ENCODE measurements at regions not wholly inside any gene's neighbourhood (a gene's known extent, or its start where the extent isn't known, plus 50 kb on each side); places are given as distances from the start of the nearest gene placed in this dataset.

DNA sequence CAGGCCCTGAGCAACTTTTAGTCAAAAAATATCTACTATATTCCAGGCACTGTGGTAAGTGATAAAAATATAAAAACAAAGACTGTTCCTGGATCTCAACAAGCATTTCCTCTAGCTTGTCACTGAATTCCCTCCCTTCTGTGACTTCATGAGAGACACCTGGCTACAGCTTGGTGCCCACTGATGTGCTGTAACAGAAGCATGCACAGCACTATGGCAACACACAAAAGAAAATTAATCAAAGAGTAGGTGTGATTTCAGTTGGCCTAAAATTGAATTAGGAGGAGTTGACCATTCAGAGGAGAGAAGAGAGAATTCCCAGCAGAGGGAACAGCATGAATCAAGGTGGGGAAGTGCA, 158.9 kb upstream of the LPP start:
- ATAC-seq (no peak), DNase-seq (no peak)
- Mint-ChIP-seq H3K9me3 (ENCODE audit: low read depth) (no peaks in the 10 kb centered on the region), H3K36me3 (ENCODE audit: low read depth) (no peaks in the 10 kb centered on the region), H3K27ac (no peak overlapping the region), H3K27me3 (no peaks in the 10 kb centered on the region), H3K4me3 (no peak overlapping the region), H3K4me1 (peaks cover 42% of the 10 kb centered on the region)
- intact Hi-C loops (cut with DNase I, micrococcal nuclease) = no loop called here
- CTCF ChIA-PET = no interaction called here
- POLR2A ChIA-PET = no interaction called here

DNA sequence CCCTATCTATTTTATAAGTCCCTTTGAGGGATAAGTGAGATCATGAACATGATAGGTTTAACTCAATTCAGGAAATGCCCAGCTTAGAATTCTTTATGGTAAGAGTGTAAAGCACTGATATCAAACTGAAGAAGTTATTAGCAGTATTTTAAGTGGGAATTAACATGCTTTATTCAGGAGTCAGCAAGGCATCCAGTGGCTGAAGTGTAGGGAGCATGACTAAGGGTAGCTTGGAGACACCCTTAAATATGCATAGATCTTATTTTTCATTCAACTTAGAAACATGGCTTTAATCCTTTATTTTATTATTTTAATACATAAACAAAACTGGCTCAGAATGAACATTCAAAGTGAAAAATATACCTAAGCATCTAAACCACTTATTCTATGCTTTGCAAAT, 158.3 kb upstream of the LPP start:
- H3K4me1 Mint-ChIP-seq = peaks cover 46% of the 10 kb centered on the region
- no peak overlapping the region for H3K27ac Mint-ChIP-seq
- H3K4me3 Mint-ChIP-seq = no peak overlapping the region
- ATAC-seq (no peak), DNase-seq (no peak)
- ChIA-PET POLR2A (no interaction called here), CTCF (no interaction called here)
- H3K36me3 Mint-ChIP-seq (ENCODE audit: low read depth) = no peaks in the 10 kb centered on the region
- H3K27me3 Mint-ChIP-seq = no peaks in the 10 kb centered on the region
- no peaks in the 10 kb centered on the region for H3K9me3 Mint-ChIP-seq (ENCODE audit: low read depth)
- intact Hi-C loops (cut with DNase I, micrococcal nuclease) = no loop called here

DNA sequence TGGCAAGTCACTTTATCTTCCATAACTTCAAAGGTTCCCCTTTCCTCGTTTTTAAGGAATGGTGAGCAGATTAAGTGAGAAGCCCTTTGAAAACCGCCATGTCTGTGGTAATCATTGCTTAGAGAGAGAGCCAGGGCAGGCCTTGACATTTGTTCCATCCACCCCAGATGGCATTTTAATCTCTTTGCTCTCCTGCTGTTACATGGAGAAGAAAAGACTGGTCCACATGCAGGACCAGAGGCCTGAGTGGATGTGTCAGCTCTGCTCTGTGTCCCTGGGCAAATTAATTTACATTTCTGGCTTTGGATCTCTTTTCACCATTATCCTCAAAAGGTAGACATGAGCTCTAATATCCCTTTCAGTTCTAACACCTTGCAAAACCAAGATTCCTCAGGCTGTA, 157.3 kb upstream of the LPP start:
- Mint-ChIP-seq H3K9me3 (ENCODE audit: low read depth) (no peaks in the 10 kb centered on the region), H3K4me1 (peaks cover 55% of the 10 kb centered on the region), H3K27me3 (no peaks in the 10 kb centered on the region), H3K4me3 (no peak overlapping the region), H3K36me3 (ENCODE audit: low read depth) (no peaks in the 10 kb centered on the region), H3K27ac (no peak overlapping the region)
- ChIA-PET CTCF (interaction anchor here (0.9 to 1.2 kb wide), 2 partner anchors 86 to 258 kb away, joined by 3 read pairs; no protein-coding TSS in a partner anchor), POLR2A (interaction anchor here (0.7 kb wide), 1 partner anchor 901 kb away, joined by 3 read pairs; no protein-coding TSS in a partner anchor)
- ATAC-seq = no peak
- no peak for DNase-seq
- intact Hi-C loops (cut with DNase I, micrococcal nuclease) = no loop called here

DNA sequence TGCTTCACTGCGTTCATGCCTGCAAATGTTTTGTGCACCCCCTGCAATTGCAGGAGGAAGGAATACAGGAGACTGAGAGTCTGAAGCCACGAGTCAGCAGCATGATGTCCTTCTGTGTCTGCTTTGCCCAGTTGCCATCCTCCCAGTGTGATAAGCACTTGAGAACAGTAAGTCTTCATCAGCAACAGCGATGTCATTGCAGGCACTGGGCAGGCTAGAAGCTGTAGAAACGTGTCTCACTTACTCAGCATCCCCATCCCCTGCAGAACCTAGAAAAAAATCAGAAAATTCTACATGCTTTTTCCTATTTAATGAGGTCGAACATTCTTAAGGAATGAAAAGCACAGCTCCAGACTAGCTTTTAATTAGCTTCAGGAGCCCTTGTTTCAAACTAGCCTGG, 156.5 kb upstream of the LPP start:
- CTCF ChIA-PET = interaction anchor here (0.9 to 1.2 kb wide), 2 partner anchors 62 to 85 kb away, joined by 3 read pairs; no protein-coding TSS in a partner anchor

DNA sequence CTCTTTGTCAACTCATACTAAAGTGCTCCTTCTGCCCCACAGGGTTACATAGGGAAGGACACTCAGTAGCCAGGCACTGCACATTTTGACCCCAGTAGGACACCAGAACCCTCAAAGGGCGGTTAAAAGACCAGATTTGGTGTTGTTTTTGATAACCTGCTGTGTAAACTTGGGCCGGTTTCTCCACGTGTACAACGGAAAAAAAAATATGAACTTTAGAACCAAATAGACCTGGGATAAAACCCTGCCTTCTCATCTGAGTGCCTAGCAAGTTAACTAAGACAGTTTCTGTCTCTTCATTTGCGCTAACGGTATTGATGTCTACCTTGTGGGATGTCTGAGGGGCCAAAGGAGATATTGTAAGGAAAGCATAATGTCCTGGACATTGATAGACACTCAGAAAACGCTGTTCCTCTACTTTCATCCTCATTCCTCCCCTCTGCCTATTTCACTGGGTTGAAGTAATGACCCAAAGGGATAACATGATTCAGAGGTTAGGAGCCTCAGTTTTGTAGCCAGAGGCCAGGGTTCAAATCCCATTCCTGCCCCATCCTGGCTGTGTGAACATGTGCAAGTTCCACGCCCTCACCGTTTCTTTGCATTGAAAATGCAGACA, 155.9 kb upstream of the LPP start:
- CTCF ChIA-PET = interaction anchor here (0.9 kb wide), 1 partner anchor 63 kb away, joined by 3 read pairs; no protein-coding TSS in a partner anchor
- intact Hi-C loops (cut with DNase I, micrococcal nuclease) = no loop called here
- ATAC-seq (no peak), DNase-seq (no peak)
- Mint-ChIP-seq H3K27ac (no peak overlapping the region), H3K27me3 (no peaks in the 10 kb centered on the region), H3K36me3 (ENCODE audit: low read depth) (no peaks in the 10 kb centered on the region), H3K4me1 (peaks cover 55% of the 10 kb centered on the region), H3K9me3 (ENCODE audit: low read depth) (no peaks in the 10 kb centered on the region), H3K4me3 (no peak overlapping the region)
- POLR2A ChIA-PET = no interaction called here

More for the DNA sequence above, 156.5 kb upstream of the LPP start:
- DNase-seq = no peak
- intact Hi-C loops (cut with DNase I, micrococcal nuclease) = no loop called here
- Mint-ChIP-seq H3K27ac (no peak overlapping the region), H3K36me3 (ENCODE audit: low read depth) (no peaks in the 10 kb centered on the region), H3K4me3 (no peak overlapping the region), H3K27me3 (no peaks in the 10 kb centered on the region), H3K4me1 (peaks cover 56% of the 10 kb centered on the region), H3K9me3 (ENCODE audit: low read depth) (no peaks in the 10 kb centered on the region)
- POLR2A ChIA-PET = interaction anchor here (0.7 kb wide), 1 partner anchor 900 kb away, joined by 3 read pairs; no protein-coding TSS in a partner anchor
- ATAC-seq = no peak

DNA sequence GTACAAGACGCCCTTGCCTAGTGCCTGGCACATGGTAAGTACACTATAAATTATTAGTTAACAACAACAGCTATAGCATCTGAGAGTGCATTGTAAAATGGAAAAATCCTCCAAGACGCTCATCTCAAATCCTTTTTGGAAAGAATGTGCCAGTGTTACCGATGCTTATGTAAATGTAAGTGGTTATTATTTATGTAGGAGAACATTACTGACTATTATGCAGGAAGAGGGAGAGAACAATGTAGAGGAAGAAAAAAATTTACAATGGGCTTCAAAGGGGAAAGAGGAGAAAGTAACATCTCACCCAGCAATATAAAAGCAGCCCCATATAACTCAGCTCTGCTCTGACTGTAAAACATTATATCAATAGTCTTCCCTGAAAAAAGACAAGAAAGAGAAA, 155.3 kb upstream of the LPP start:
- peaks cover 53% of the 10 kb centered on the region for H3K4me1 Mint-ChIP-seq
- DNase-seq = no peak
- H3K27ac Mint-ChIP-seq = no peak overlapping the region
- no peak for ATAC-seq
- no peaks in the 10 kb centered on the region for H3K36me3 Mint-ChIP-seq (ENCODE audit: low read depth)
- H3K27me3 Mint-ChIP-seq = no peaks in the 10 kb centered on the region
- no peak overlapping the region for H3K4me3 Mint-ChIP-seq
- POLR2A ChIA-PET = no interaction called here
- intact Hi-C loops (cut with DNase I, micrococcal nuclease) = no loop called here
- CTCF ChIA-PET = no interaction called here
- H3K9me3 Mint-ChIP-seq (ENCODE audit: low read depth) = no peaks in the 10 kb centered on the region

DNA sequence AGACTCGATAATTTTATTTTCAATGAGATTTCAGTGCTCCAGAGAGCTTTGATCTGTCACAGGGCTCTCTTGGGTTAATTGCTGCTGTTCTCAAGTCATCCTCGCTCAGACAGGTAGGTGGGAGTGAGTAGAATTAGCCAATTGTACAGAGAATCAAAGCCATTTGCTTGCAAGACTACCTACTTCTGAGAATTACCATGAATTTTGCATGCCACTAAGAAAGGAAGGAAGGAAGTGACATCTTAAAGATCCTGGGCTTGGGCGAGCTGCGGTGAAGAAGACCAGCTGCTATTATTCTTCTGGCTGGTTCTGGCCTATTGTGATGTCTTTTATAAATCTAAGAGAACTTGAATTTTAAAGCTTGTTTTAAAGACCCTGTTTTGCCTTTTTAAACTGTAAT, 154.1 kb upstream of the LPP start:
- ATAC-seq (peak; percentile 87), DNase-seq (peak; percentile 51)
- H3K27ac Mint-ChIP-seq = peak overlapping the region; percentile 84
- no peaks in the 10 kb centered on the region for H3K9me3 Mint-ChIP-seq (ENCODE audit: low read depth)
- ChIA-PET POLR2A (interaction anchor here (0.8 kb wide), 1 partner anchor 253 kb away, joined by 3 read pairs; no protein-coding TSS in a partner anchor), CTCF (interaction anchor here (0.6 to 1.9 kb wide), 6 partner anchors 27 to 320 kb away, joined by 3 to 4 read pairs (median 3); no protein-coding TSS in a partner anchor)
- no peaks in the 10 kb centered on the region for H3K36me3 Mint-ChIP-seq (ENCODE audit: low read depth)
- no peaks in the 10 kb centered on the region for H3K27me3 Mint-ChIP-seq
- H3K4me1 Mint-ChIP-seq = peaks cover 41% of the 10 kb centered on the region
- H3K4me3 Mint-ChIP-seq = peak overlapping the region; percentile 42
- intact Hi-C loops (cut with DNase I, micrococcal nuclease) = no loop called here

DNA sequence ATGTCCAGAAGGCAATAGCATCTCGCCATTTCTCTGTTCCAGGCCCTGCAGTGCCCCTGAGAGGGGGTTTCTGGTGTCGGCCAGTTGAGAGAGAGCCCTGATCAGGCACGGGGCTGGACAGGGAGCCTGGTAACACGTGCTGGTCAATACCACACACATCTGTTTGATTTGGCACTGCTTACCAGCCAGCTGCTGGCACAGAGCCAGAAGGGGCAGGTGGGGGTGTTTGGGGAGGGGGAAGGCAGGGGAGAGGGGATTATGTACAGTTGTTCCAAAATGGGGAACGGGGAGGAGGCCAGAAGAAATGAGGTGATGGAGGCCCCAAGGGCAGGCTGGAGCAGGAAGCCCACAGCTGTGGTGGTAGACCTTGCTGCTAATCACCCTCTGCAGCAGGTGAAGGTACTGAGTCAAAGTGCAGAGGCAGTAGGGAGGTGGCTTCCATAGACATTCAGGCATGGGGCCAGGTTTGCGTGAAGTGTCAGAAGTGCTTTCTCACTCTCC, 153.5 kb upstream of the LPP start:
- ATAC-seq = no peak
- Mint-ChIP-seq H3K36me3 (ENCODE audit: low read depth) (no peaks in the 10 kb centered on the region), H3K27ac (peak overlapping the region; percentile 84), H3K4me3 (no peak overlapping the region), H3K27me3 (no peaks in the 10 kb centered on the region), H3K4me1 (peaks cover 35% of the 10 kb centered on the region), H3K9me3 (ENCODE audit: low read depth) (no peaks in the 10 kb centered on the region)
- ChIA-PET CTCF (interaction anchor here (0.7 to 1.9 kb wide), 4 partner anchors 28 to 321 kb away, joined by 3 to 4 read pairs (median 3); no protein-coding TSS in a partner anchor), POLR2A (interaction anchor here (0.8 kb wide), 1 partner anchor 254 kb away, joined by 3 read pairs; no protein-coding TSS in a partner anchor)
- intact Hi-C loops (cut with DNase I, micrococcal nuclease) = no loop called here
- peak; percentile 30 for DNase-seq

DNA sequence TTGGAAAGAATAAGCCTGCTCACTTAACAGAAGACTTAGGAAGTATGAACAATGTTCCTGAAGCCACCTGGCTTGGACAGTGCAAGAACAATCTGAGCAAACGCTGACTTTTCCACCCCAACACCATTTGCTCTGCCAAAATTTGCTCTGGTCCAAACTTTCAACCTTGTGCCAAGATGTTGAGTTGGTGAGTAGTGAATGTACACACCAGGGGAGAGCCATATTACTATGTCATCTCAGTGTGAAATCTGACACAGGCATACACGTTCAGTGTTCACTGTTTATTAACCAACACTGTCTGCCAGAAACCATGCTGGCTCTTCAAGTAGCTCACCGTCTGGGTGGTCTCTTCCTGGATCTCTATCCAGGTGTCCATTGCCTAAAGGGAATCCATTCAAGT, 152.9 kb upstream of the LPP start:
- Mint-ChIP-seq H3K27ac (no peak overlapping the region), H3K27me3 (no peaks in the 10 kb centered on the region), H3K9me3 (ENCODE audit: low read depth) (no peaks in the 10 kb centered on the region), H3K4me1 (peaks cover 31% of the 10 kb centered on the region), H3K4me3 (no peak overlapping the region), H3K36me3 (ENCODE audit: low read depth) (no peaks in the 10 kb centered on the region)
- CTCF ChIA-PET = interaction anchor here (1.0 to 1.9 kb wide), 3 partner anchors 15 to 260 kb away, joined by 3 to 4 read pairs (median 3); no protein-coding TSS in a partner anchor
- no peak for ATAC-seq
- intact Hi-C loops (cut with DNase I, micrococcal nuclease) = no loop called here
- no peak for DNase-seq
- POLR2A ChIA-PET = no interaction called here

DNA sequence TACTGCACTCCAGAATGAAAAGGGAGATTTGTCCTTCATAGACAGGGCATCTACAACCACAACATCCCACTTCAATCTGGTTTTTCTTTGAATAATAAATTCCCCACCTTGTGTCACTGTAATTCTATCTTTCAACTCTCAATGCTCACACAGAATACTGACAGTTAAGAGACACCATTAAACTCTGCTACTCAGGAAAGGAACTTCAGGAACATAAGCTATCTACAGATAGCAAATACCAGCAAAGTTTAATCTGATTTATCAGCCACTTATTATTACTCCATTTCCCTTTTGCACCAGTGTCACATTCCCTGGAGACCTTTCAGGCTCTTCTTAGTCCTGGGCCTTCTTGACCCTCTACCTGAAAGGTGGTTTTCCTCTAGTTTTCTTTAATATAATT, 152.0 kb upstream of the LPP start:
- intact Hi-C loops (cut with DNase I, micrococcal nuclease) = no loop called here
- POLR2A ChIA-PET = no interaction called here

DNA sequence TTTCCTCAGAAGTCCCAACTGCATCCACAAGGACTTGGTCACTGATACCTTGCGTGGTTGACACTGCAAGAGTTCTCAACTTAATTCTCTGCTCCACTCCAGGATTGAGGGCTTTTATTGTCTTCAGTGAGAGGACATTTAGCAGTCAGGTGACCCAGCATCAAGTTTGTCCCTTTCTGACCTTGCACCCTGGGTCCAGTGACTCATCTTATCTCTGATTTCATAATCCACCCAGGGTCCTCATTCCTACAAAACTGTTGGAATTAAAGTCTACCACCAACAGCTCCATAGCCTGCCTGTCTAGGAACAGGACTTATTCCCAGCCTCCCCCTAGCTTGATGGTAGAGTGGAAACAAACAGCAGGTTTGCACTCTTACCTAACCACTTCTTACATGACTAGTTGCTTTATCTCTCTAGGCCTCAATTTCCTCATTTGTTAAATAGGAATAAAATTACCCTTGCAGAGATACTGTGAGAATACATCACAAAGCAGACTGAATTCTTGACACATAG, 151.3 kb upstream of the LPP start:
- DNase-seq = no peak
- Mint-ChIP-seq H3K27ac (no peak overlapping the region), H3K4me1 (peaks cover 39% of the 10 kb centered on the region), H3K36me3 (ENCODE audit: low read depth) (no peaks in the 10 kb centered on the region), H3K4me3 (no peak overlapping the region), H3K9me3 (ENCODE audit: low read depth) (no peaks in the 10 kb centered on the region), H3K27me3 (no peaks in the 10 kb centered on the region)
- POLR2A ChIA-PET = no interaction called here
- CTCF ChIA-PET = interaction anchor here (0.5 to 1.0 kb wide), 2 partner anchors 14 to 16 kb away, joined by 3 read pairs; no protein-coding TSS in a partner anchor
- intact Hi-C loops (cut with DNase I, micrococcal nuclease) = no loop called here
- ATAC-seq = no peak

More for the DNA sequence above, 152.0 kb upstream of the LPP start:
- H3K9me3 Mint-ChIP-seq (ENCODE audit: low read depth) = no peaks in the 10 kb centered on the region
- no peaks in the 10 kb centered on the region for H3K27me3 Mint-ChIP-seq
- H3K4me3 Mint-ChIP-seq = no peak overlapping the region
- ATAC-seq (no peak), DNase-seq (no peak)
- H3K27ac Mint-ChIP-seq = no peak overlapping the region
- H3K4me1 Mint-ChIP-seq = peaks cover 37% of the 10 kb centered on the region
- no peaks in the 10 kb centered on the region for H3K36me3 Mint-ChIP-seq (ENCODE audit: low read depth)
- CTCF ChIA-PET = no interaction called here
